Panc1 (cell line): ENCODE measurements at regions not wholly inside any gene's neighbourhood (a gene's known extent, or its start where the extent isn't known, plus 50 kb on each side); places are given as distances from the start of the nearest gene placed in this dataset.
A peak's percentile ranks its signal among the peaks of the same experiment; 100 is the strongest.

Source experiments
- ATAC-seq: fragments of 200-7000 bp; cut with Tn5 transposase; 2 replicates; pipeline ENCODE4 v1.9.1; 2020; ENCODE audit warnings: mild to moderate bottlenecking, moderate library complexity
- BruUV-seq: library from RNA; stranded (reverse); fragments of 400-500 nt; replicated peaks from 2 replicates; lab custom pipeline; 2021; lab: Mats Ljungman, UMichigan
- CTCF ChIA-PET: fragments of 300-600 bp; sonication (Branson Sonifier 250); formaldehyde crosslinking; loops from one replicate; lab custom pipeline; 2022; ENCODE audit warnings: antibody characterized with exemption; lab: Charles Lee
- POLR2A ChIA-PET: fragments of 300-600 bp; sonication (Branson Sonifier 250); formaldehyde crosslinking; loops from one replicate; lab custom pipeline; 2022; ENCODE audit warnings: antibody characterized with exemption; lab: Charles Lee
- DNase-seq: peaks from one replicate; pipeline ENCODE4 v3.0.0-alpha.2; 2010; ENCODE audit warnings: low read depth, low spot score
- H3K27ac ChIP-seq: 2 replicates; pipeline ENCODE4 v1.5.1; 2011; ENCODE audit warnings: mild to moderate bottlenecking, low read length, inconsistent platforms
- H3K27me3 ChIP-seq: fragments of 200-500 bp; sonication (Bioruptor generic); 2 replicates; pipeline ENCODE4 v1.6.0; 2014; ENCODE audit warnings: low read length, inconsistent platforms; ENCODE audit not compliant: control insufficient read depth, insufficient read depth
- H3K36me3 ChIP-seq: fragments of 200-500 bp; sonication (Bioruptor generic); 2 replicates; pipeline ENCODE4 v1.5.1; 2014; ENCODE audit warnings: inconsistent platforms, mild to moderate bottlenecking, low read length, moderate library complexity; ENCODE audit not compliant: control insufficient read depth, insufficient read depth
- H3K4me1 ChIP-seq: 2 replicates; pipeline ENCODE4 v1.5.1; 2011; ENCODE audit warnings: inconsistent platforms, mild to moderate bottlenecking, low read length, moderate library complexity; ENCODE audit not compliant: control insufficient read depth, insufficient read depth
- H3K4me3 ChIP-seq, 2 experiments: 2 replicates each; pipeline ENCODE4 v1.5.1; 2011 to 2012; ENCODE audit warnings: low read depth in 2 of 2, low read length in 2 of 2, mild to moderate bottlenecking in 2 of 2, inconsistent platforms in 1 of 2, moderate library complexity in 1 of 2
- H3K9me3 ChIP-seq: fragments of 200-500 bp; sonication (Bioruptor generic); 2 replicates; pipeline ENCODE4 v1.5.1; 2014; ENCODE audit warnings: low read depth, mild to moderate bottlenecking, inconsistent platforms, low read length, moderate library complexity; ENCODE audit not compliant: control insufficient read depth, insufficient read depth
- POLR2AphosphoS5 ChIP-seq: IDR thresholded peaks from 2 replicates; pipeline ENCODE4 v1.6.1; 2012; ENCODE audit warnings: mild to moderate bottlenecking, low read depth, low read length, moderate library complexity
- REST ChIP-seq, 2 experiments: IDR thresholded peaks; 2 replicates each; pipeline ENCODE4 v1.6.1; 2011 to 2012; ENCODE audit warnings: low read depth in 2 of 2, control low read depth in 1 of 2, low read length in 1 of 2, mild to moderate bottlenecking in 1 of 2, moderate library complexity in 1 of 2; ENCODE audit not compliant: insufficient read depth in 1 of 2
- SIN3A ChIP-seq: IDR thresholded peaks from 2 replicates; pipeline ENCODE4 v1.6.1; 2012; ENCODE audit warnings: low read depth, mild to moderate bottlenecking, low read length, moderate library complexity, borderline replicate concordance; ENCODE audit not compliant: insufficient read depth
- TCF7L2 ChIP-seq: IDR thresholded peaks from 2 replicates; pipeline ENCODE4 v1.6.1; 2011; ENCODE audit warnings: mild to moderate bottlenecking, low read depth, low read length, inconsistent platforms
- in situ Hi-C: cut with HindIII; loops from 2 replicates; pipeline ENCODE4 v1.10.0; 2016; ENCODE audit warnings: low sequenced_read_pairs, low pct_unique_long_range_greater_than_20kb
- intact Hi-C: fragments of 100-400 bp; cut with micrococcal nuclease; formaldehyde crosslinking; loops from one replicate; pipeline ENCODE4 v1.10.0; 2022; ENCODE audit not compliant: unreplicated experiment
- TF ChIP-seq, protein P1 (sequence below): fragments of 450-650 bp; IDR thresholded peaks from 2 replicates; pipeline ENCODE4 v1.5.1; 2017; ENCODE audit warnings: mild to moderate bottlenecking

- H3K36me3 ChIP-seq: peaks cover 7% of the 10 kb centered on the region; the same call in 1 of the 2 replicates
- DNase-seq (no peak), ATAC-seq (no peak; the same call in 1 of the 2 replicates)
- POLR2A ChIA-PET: no interaction called here
- BruUV-seq: no TSS peak
- no peaks in the 10 kb centered on the region for H3K27me3 ChIP-seq
- H3K4me1 ChIP-seq: no peaks in the 10 kb centered on the region; the same call in 1 of the 2 replicates
- peak overlapping the region; percentile 74 to 94 for H3K4me3 ChIP-seq
- no peaks in the 10 kb centered on the region for H3K9me3 ChIP-seq
- CTCF ChIA-PET: interaction anchor here (0.7 kb wide), 1 partner anchor 11 kb away, joined by 3 read pairs; no protein-coding TSS in a partner anchor
- intact Hi-C loops: no loop called here
- H3K27ac ChIP-seq: peak overlapping the region; percentile 90
- in situ Hi-C loops: no loop called here
- TF ChIP-seq POLR2AphosphoS5: no peak
- no peak for TF ChIP-seq REST (IDR thresholded peaks at IDR 0.05; ENCODE audit: insufficient read depth in 1 of 2, low read depth in 2 of 2, low read length in 1 of 2)
- TF ChIP-seq SIN3A: no peak
- TF ChIP-seq, protein P1, sequence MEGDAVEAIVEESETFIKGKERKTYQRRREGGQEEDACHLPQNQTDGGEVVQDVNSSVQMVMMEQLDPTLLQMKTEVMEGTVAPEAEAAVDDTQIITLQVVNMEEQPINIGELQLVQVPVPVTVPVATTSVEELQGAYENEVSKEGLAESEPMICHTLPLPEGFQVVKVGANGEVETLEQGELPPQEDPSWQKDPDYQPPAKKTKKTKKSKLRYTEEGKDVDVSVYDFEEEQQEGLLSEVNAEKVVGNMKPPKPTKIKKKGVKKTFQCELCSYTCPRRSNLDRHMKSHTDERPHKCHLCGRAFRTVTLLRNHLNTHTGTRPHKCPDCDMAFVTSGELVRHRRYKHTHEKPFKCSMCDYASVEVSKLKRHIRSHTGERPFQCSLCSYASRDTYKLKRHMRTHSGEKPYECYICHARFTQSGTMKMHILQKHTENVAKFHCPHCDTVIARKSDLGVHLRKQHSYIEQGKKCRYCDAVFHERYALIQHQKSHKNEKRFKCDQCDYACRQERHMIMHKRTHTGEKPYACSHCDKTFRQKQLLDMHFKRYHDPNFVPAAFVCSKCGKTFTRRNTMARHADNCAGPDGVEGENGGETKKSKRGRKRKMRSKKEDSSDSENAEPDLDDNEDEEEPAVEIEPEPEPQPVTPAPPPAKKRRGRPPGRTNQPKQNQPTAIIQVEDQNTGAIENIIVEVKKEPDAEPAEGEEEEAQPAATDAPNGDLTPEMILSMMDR: no peak
- TF ChIP-seq TCF7L2: no peak
These were observed 117.3 kb upstream of the GRK3 start for GRCh38 chr22:25447067-25447685.

DNA sequence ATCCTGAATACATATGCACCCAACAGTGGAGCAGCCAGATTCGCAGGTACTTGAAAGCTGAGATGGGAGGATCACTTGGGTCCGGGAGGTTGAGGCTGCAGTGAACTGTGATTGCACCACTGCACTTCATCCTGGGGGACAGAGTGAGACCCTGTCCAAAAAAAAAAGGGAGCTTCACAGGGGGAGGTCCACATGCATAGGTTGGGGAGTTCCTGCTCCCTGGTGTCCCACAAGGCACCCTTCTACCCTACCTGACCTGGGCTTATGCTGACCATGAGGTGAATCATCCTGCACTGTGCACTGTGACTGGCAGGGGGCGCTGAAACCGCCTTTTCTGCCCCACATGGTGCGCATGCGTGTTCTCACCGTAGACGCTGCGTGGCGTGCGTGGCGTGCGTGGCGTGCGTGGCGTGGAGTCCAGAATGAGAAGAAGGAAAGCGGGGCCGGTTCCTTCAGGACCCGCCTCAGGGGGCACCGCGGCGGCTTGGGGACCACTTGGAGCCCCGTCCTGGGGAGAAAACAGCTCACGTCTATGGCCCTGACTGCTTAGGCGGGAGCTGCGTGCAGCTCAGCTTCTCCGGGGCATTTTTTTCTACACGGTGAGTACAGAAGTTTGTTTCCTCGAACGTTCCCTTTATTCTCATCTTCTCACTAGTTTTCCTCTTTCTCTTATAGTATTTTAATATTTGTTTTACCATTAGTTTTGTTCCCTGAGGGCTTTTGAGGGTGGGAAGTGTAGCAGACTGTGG is 116.6 kb upstream of the GRK3 start:
- in situ Hi-C loops: no loop called here
- Histone ChIP-seq H3K4me3 (peak overlapping the region; percentile 74 to 94), H3K4me1 (no peaks in the 10 kb centered on the region; the same call in 1 of the 2 replicates), H3K9me3 (no peaks in the 10 kb centered on the region), H3K36me3 (peaks cover 7% of the 10 kb centered on the region; the same call in 1 of the 2 replicates), H3K27me3 (no peaks in the 10 kb centered on the region), H3K27ac (peak overlapping the region; percentile 90)
- ChIA-PET CTCF (interaction anchor here (0.7 kb wide), 2 partner anchors 11 to 330 kb away, joined by 3 read pairs; no protein-coding TSS in a partner anchor), POLR2A (no interaction called here)
- DNase-seq: peak; percentile 61
- TF ChIP-seq POLR2AphosphoS5 (peak; percentile 65), TCF7L2 (no peak), REST (IDR thresholded peaks at IDR 0.05; ENCODE audit: insufficient read depth in 1 of 2, low read depth in 2 of 2, low read length in 1 of 2) (no peak; a peak in 1 of 4 replicates), SIN3A (0 out of 2 replicates have a peak, but pooled peaks have one; percentile 61)
- TF ChIP-seq, protein P1: peak; percentile 91
- intact Hi-C loops: no loop called here
- ATAC-seq: peak; percentile 97
- no TSS peak for BruUV-seq
